ENCODE measurements at regions not wholly inside any gene's neighbourhood (a gene's known extent, or its start where the extent isn't known, plus 50 kb on each side); places are given as distances from the start of the nearest gene placed in this dataset.

DNA sequence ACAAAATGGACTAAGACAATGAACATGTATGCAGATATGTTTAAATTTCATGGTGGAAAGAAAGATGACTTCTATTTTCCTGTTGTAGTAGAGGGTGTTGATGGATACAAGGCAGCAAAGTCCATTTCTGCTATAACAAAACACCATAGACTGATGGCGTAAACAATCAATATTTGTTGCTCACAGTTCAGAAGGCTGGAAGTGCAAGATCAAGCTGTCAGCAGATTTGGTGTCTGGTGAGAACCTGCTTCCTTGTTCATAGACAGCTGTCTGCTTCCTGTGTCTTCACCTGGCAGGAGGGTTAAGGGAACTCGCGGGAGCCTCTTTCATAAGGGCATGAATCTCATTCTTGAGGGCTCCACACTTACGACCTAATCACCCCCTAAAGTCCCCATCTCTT is 83.0 kb upstream of the ELOVL5 start:
- H3K9ac ChIP-seq (ENCODE audit: low read depth, low read length) = no peak overlapping the region
- in situ Hi-C loops (cut with MboI; ENCODE audit: low sequenced_read_pairs) (no loop called here), intact Hi-C loops (cut with micrococcal nuclease) (loop anchor here (10.0 kb wide), 1 partner anchor 147 kb away; no protein-coding TSS in a partner anchor), dilution Hi-C loops (cut with HindIII; ENCODE audit: low sequenced_read_pairs, unreplicated experiment) (no loop called here)
- ChIA-PET CTCF (no interaction called here), POLR2A (ENCODE audit: unreplicated experiment) (no interaction called here)
- ATAC-seq (ENCODE audit: low read depth) (no peak), DNase-seq (no peak)
- H2BK120ac ChIP-seq (ENCODE audit: low read depth, low read length) = no peak overlapping the region
- H4K20me1 ChIP-seq (ENCODE audit: insufficient read depth, low read length) = no peaks in the 10 kb centered on the region
- H4K8ac ChIP-seq (ENCODE audit: low read depth in 2 of 2, low read length in 2 of 2) = no peak overlapping the region
- no peak overlapping the region for H3K27ac ChIP-seq (ENCODE audit: insufficient read depth, low read length)
- H2AK9ac ChIP-seq (replicated peaks; ENCODE audit: low read depth, low read length, poor library complexity) = no peak overlapping the region
- TF ChIP-seq SMC3 (IDR thresholded peaks at IDR 0.05; ENCODE audit: low read depth, low read length) (no peak), POLR2A (IDR thresholded peaks at IDR 0.05; ENCODE audit: low read depth, low read length) (no peak), MXI1 (IDR thresholded peaks at IDR 0.05; ENCODE audit: borderline replicate concordance, low read depth, low read length) (no peak), RCOR1 (IDR thresholded peaks at IDR 0.05; ENCODE audit: insufficient replicate concordance, low read length) (no peak), FOS (IDR thresholded peaks at IDR 0.05; ENCODE audit: low read depth, low read length) (no peak), BHLHE40 (IDR thresholded peaks at IDR 0.05; ENCODE audit: low read depth, low read length) (no peak), RFX5 (IDR thresholded peaks at IDR 0.05; ENCODE audit: low read depth, low read length) (no peak), NFE2L2 (IDR thresholded peaks at IDR 0.05; ENCODE audit: low read depth, low read length) (no peak), MAZ (IDR thresholded peaks at IDR 0.05; ENCODE audit: borderline replicate concordance, low read depth, low read length) (no peak)
- TF ChIP-seq, protein P1, sequence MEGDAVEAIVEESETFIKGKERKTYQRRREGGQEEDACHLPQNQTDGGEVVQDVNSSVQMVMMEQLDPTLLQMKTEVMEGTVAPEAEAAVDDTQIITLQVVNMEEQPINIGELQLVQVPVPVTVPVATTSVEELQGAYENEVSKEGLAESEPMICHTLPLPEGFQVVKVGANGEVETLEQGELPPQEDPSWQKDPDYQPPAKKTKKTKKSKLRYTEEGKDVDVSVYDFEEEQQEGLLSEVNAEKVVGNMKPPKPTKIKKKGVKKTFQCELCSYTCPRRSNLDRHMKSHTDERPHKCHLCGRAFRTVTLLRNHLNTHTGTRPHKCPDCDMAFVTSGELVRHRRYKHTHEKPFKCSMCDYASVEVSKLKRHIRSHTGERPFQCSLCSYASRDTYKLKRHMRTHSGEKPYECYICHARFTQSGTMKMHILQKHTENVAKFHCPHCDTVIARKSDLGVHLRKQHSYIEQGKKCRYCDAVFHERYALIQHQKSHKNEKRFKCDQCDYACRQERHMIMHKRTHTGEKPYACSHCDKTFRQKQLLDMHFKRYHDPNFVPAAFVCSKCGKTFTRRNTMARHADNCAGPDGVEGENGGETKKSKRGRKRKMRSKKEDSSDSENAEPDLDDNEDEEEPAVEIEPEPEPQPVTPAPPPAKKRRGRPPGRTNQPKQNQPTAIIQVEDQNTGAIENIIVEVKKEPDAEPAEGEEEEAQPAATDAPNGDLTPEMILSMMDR (conservative IDR thresholded peaks at IDR 0.05; ENCODE audit: low read depth, low read length) = no peak
- no peaks in the 10 kb centered on the region; the same call in 1 of the 2 replicates for H3K27me3 ChIP-seq (ENCODE audit: control insufficient read depth, insufficient read depth, low read length)
- H3K36me3 ChIP-seq (ENCODE audit: control insufficient read depth, insufficient read depth, low read length) = no peaks in the 10 kb centered on the region
- no peak overlapping the region for H2BK20ac ChIP-seq (ENCODE audit: low read depth, low read length)
- H3K18ac ChIP-seq (ENCODE audit: low read depth, low read length) = no peak overlapping the region
- no peaks in the 10 kb centered on the region for H3K9me3 ChIP-seq (ENCODE audit: control insufficient read depth, insufficient read depth, low read length)
- H2AK5ac ChIP-seq (ENCODE audit: low read depth, low read length) = no peak overlapping the region
- H4K5ac ChIP-seq (ENCODE audit: low read depth, low read length) = no peak overlapping the region
- no peaks in the 10 kb centered on the region for H3K9me1 ChIP-seq (ENCODE audit: insufficient read depth, low read length)
- no peak overlapping the region for H3K14ac ChIP-seq (replicated peaks; ENCODE audit: low read depth, low read length)
- no TSS peak for BruUV-seq (replicated peaks)
- H2BK5ac ChIP-seq (ENCODE audit: low read depth, low read length, poor library complexity, severe bottlenecking) = no peak overlapping the region
- no peak overlapping the region for H3K23ac ChIP-seq (ENCODE audit: low read depth, low read length)
- H3K4me2 ChIP-seq (ENCODE audit: low read depth, low read length) = no peak overlapping the region
- no peak overlapping the region for H3K4me3 ChIP-seq (ENCODE audit: insufficient read depth, low read depth, low read length)
- no peak overlapping the region for H3K4ac ChIP-seq (ENCODE audit: low read depth, low read length)
- H2BK15ac ChIP-seq (ENCODE audit: low read depth, low read length) = no peak overlapping the region
- peaks cover 2% of the 10 kb centered on the region; the same call in 1 of the 2 replicates for H3K4me1 ChIP-seq (ENCODE audit: control insufficient read depth, insufficient read depth, low read length)
- H3K79me1 ChIP-seq (ENCODE audit: low read depth in 1 of 2, low read length in 2 of 2) = no peaks in the 10 kb centered on the region
- H4K91ac ChIP-seq (ENCODE audit: insufficient read depth, low read depth, low read length) = no peak overlapping the region
- no peak overlapping the region for H2AFZ ChIP-seq (replicated peaks; ENCODE audit: low read length, poor library complexity)
- H3K56ac ChIP-seq (ENCODE audit: extremely low read depth, insufficient read depth, low read length) = no peak overlapping the region
- no CpG with 5 or more reads among the region's 4 CpGs for WGBS, 2 experiments (ENCODE audit: extremely low coverage in 2 of 2, insufficient read length in 1 of 2)
